ENCODE measurements at regions not wholly inside any gene's neighbourhood (a gene's known extent, or its start where the extent isn't known, plus 50 kb on each side); places are given as distances from the start of the nearest gene placed in this dataset.

- no peak overlapping the region for H3K4me3 ChIP-seq (replicated peaks in 1 of 3; ENCODE audit: insufficient read depth in 1 of 3, low read depth in 1 of 3, low read length in 3 of 3)
- H3K4me1 ChIP-seq (ENCODE audit: control insufficient read depth, extremely low read depth, insufficient read depth, low read length) = no peaks in the 10 kb centered on the region
- dilution Hi-C loops (cut with MboI; ENCODE audit: extremely low pct_ligation_motif_present, low sequenced_read_pairs) = no loop called here
- intact Hi-C loops (cut with micrococcal nuclease) = no loop called here
- H3K36me3 ChIP-seq (ENCODE audit: control insufficient read depth in 2 of 2, extremely low read depth in 1 of 2, insufficient read depth in 2 of 2, low read length in 2 of 2) = no peaks in the 10 kb centered on the region
- H3K9me1 ChIP-seq (replicated peaks; ENCODE audit: control insufficient read depth, extremely low read depth, insufficient read depth, low read length) = no peaks in the 10 kb centered on the region
- H2AFZ ChIP-seq (ENCODE audit: low read depth, low read length) = no peak overlapping the region
- no peak overlapping the region for H3K9ac ChIP-seq (replicated peaks; ENCODE audit: extremely low read depth, insufficient read depth, low read length)
- no peak overlapping the region for H3K4me2 ChIP-seq (ENCODE audit: insufficient read depth, low read length)
- no peaks in the 10 kb centered on the region for H4K20me1 ChIP-seq (replicated peaks; ENCODE audit: control insufficient read depth, extremely low read depth, insufficient read depth, low read length)
- no peak for TF ChIP-seq CTCF (IDR thresholded peaks at IDR 0.05; ENCODE audit: extremely low read depth in 1 of 2, insufficient read depth in 1 of 2, low read depth in 1 of 2, low read length in 2 of 2)
- TF ChIP-seq POLR2A (IDR thresholded peaks at IDR 0.05; ENCODE audit: low read depth, low read length) = no peak
- TF ChIP-seq GATA2 (IDR thresholded peaks at IDR 0.05; ENCODE audit: insufficient read depth, insufficient read length, low read depth, low read length) = no peak
- no peak for TF ChIP-seq EZH2 (IDR thresholded peaks at IDR 0.05; ENCODE audit: borderline replicate concordance, low read depth, low read length, severe bottlenecking)
- no peak for TF ChIP-seq FOS (IDR thresholded peaks at IDR 0.05; ENCODE audit: borderline replicate concordance, insufficient read depth, low read length)
- no peak for TF ChIP-seq JUN (IDR thresholded peaks at IDR 0.05; ENCODE audit: borderline replicate concordance, insufficient read depth, insufficient read length, low read depth)
- no peak for TF ChIP-seq MAX (IDR thresholded peaks at IDR 0.05; ENCODE audit: insufficient read depth, insufficient read length)
- TF ChIP-seq POLR2AphosphoS5 (IDR thresholded peaks at IDR 0.05; ENCODE audit: insufficient read depth, low read depth, low read length) = no peak
- ChIA-PET POLR2A (no interaction called here), CTCF (no interaction called here)
- no peaks in the 10 kb centered on the region for H3K79me2 ChIP-seq (ENCODE audit: control insufficient read depth, insufficient read depth, low read length)
- DNase-seq (ENCODE audit: low read depth, low spot score) = peak; percentile 8
- BruUV-seq (replicated peaks) = no TSS peak
- H3K27ac ChIP-seq (ENCODE audit: insufficient read depth, low read depth, low read length) = no peak overlapping the region
- FAIRE-seq = no peak
- no peaks in the 10 kb centered on the region for H3K27me3 ChIP-seq (ENCODE audit: control insufficient read depth in 2 of 2, insufficient read depth in 2 of 2, low read length in 2 of 2)
- no peaks in the 10 kb centered on the region for H3K9me3 ChIP-seq (replicated peaks; ENCODE audit: control insufficient read depth, insufficient read depth, low read length)
Measured at GRCh38 chr2:168397629-168398028, 58.4 kb upstream of the CERS6 start.

Measured in endothelial cell of umbilical vein (primary cell).